Type B pancreatic cell (in vitro differentiated cells): ENCODE measurements at regions not wholly inside any gene's neighbourhood (a gene's known extent, or its start where the extent isn't known, plus 50 kb on each side); places are given as distances from the start of the nearest gene placed in this dataset.

Source experiments
- DNase-seq: peaks from one replicate; pipeline ENCODE4 v3.0.0; 2021; ENCODE audit warnings: mixed read lengths; ENCODE audit not compliant: unreplicated experiment; ENCODE audit errors: extremely low spot score
- H3K27ac Mint-ChIP-seq: 2 replicates; pipeline ENCODE4 v1.8.0; 2021; ENCODE audit warnings: mild to moderate bottlenecking, mixed read lengths
- H3K27me3 Mint-ChIP-seq: 2 replicates; pipeline ENCODE4 v1.8.0; 2021; ENCODE audit warnings: mixed read lengths
- H3K36me3 Mint-ChIP-seq: 2 replicates; pipeline ENCODE4 v1.8.0; 2021; ENCODE audit warnings: mixed read lengths
- H3K4me1 Mint-ChIP-seq: one replicate; pipeline ENCODE4 v1.8.0; 2021; ENCODE audit warnings: mixed read lengths; ENCODE audit not compliant: unreplicated experiment
- H3K4me3 Mint-ChIP-seq: 2 replicates; pipeline ENCODE4 v1.8.0; 2021; ENCODE audit warnings: mild to moderate bottlenecking, mixed read lengths
- H3K9me3 Mint-ChIP-seq: 2 replicates; pipeline ENCODE4 v1.8.0; 2021; ENCODE audit warnings: mixed read lengths
- CTCF ChIP-seq: fragments of 200-600 bp; sonication (generic); conservative IDR thresholded peaks from 2 replicates; pipeline ENCODE4 v1.5.0; 2021; ENCODE audit warnings: antibody characterized with exemption, mild to moderate bottlenecking

- H3K4me3 Mint-ChIP-seq: no peak overlapping the region
- no peak for DNase-seq
- no peak overlapping the region for H3K27ac Mint-ChIP-seq
- no peaks in the 10 kb centered on the region for H3K9me3 Mint-ChIP-seq
- no peaks in the 10 kb centered on the region for H3K36me3 Mint-ChIP-seq
- H3K4me1 Mint-ChIP-seq: no peaks in the 10 kb centered on the region
- no peak for TF ChIP-seq CTCF
- no peaks in the 10 kb centered on the region for H3K27me3 Mint-ChIP-seq
These were observed 182.2 kb upstream of the CPHXL start for GRCh38 chr16:75908331-75909117.

GRCh38 chr16:75909746-75910145, 183.5 kb upstream of the CPHXL start:
- no peak for TF ChIP-seq CTCF
- DNase-seq: no peak
- no peaks in the 10 kb centered on the region for H3K4me1 Mint-ChIP-seq
- H3K36me3 Mint-ChIP-seq: no peaks in the 10 kb centered on the region
- no peaks in the 10 kb centered on the region for H3K27me3 Mint-ChIP-seq
- H3K27ac Mint-ChIP-seq: no peak overlapping the region
- H3K4me3 Mint-ChIP-seq: no peak overlapping the region
- no peaks in the 10 kb centered on the region for H3K9me3 Mint-ChIP-seq

GRCh38 chr16:75911896-75912295, 185.6 kb upstream of the CPHXL start:
- Mint-ChIP-seq H3K27me3 (no peaks in the 10 kb centered on the region), H3K27ac (no peak overlapping the region), H3K4me1 (no peaks in the 10 kb centered on the region), H3K9me3 (peaks cover 5% of the 10 kb centered on the region), H3K36me3 (no peaks in the 10 kb centered on the region), H3K4me3 (no peak overlapping the region)
- no peak for TF ChIP-seq CTCF
- DNase-seq: no peak

GRCh38 chr16:75913958-75914357, 187.7 kb upstream of the CPHXL start:
- no peak for DNase-seq
- Mint-ChIP-seq H3K4me1 (no peaks in the 10 kb centered on the region), H3K36me3 (no peaks in the 10 kb centered on the region), H3K27ac (no peak overlapping the region), H3K27me3 (no peaks in the 10 kb centered on the region), H3K9me3 (peaks cover 5% of the 10 kb centered on the region), H3K4me3 (no peak overlapping the region)
- no peak for TF ChIP-seq CTCF

- Mint-ChIP-seq H3K36me3 (no peaks in the 10 kb centered on the region), H3K27me3 (no peaks in the 10 kb centered on the region), H3K4me1 (no peaks in the 10 kb centered on the region), H3K4me3 (no peak overlapping the region), H3K9me3 (peaks cover 5% of the 10 kb centered on the region), H3K27ac (no peak overlapping the region)
- TF ChIP-seq CTCF: no peak
- no peak for DNase-seq
These were observed 190.2 kb upstream of the CPHXL start for GRCh38 chr16:75916451-75916850.
